Pancreas (tissue), 10 donors: ENCODE measurements at regions not wholly inside any gene's neighbourhood (a gene's known extent, or its start where the extent isn't known, plus 50 kb on each side); places are given as distances from the start of the nearest gene placed in this dataset.

ENCODE experiments used
- ATAC-seq, 4 donors: fragments of 200-7000 bp; cut with Tn5 transposase; one replicate each; pipeline versions ENCODE4 v1.8.0 to v1.9.1; 2020; ENCODE audit warnings: mild to moderate bottlenecking in 4 of 4, moderate library complexity in 4 of 4
- DNase-seq, 6 donors: peaks; one replicate each; pipeline ENCODE4 v3.0.0-alpha.2; 2020
- FAIRE-seq: peaks from 2 replicates; lab custom pipeline; 2012; peaks lifted over from hg19 to GRCh38; lab: Jason Lieb, UNC
- H3K27ac ChIP-seq, 4 donors: fragments of 200-600 bp; sonication (generic); 1 replicate in 3 of 4; 2 replicates in 1 of 4; pipeline versions ENCODE4 v1.5.0 to v1.8.0; 2020
- H3K27me3 ChIP-seq, 4 donors: fragments of 200-600 bp; one replicate each; pipeline ENCODE4 v1.8.0; 2021
- H3K36me3 ChIP-seq, 3 donors: fragments of 200-600 bp; sonication (generic) in 1 of 3; one replicate each; pipeline versions ENCODE4 v1.5.0 to v1.8.0; 2020 to 2021
- H3K4me1 ChIP-seq, 3 donors: fragments of 200-600 bp; one replicate each; pipeline ENCODE4 v1.8.0; 2021
- H3K4me3 ChIP-seq, 4 donors: fragments of 200-600 bp; sonication (generic) in 2 of 4; one replicate each; pipeline versions ENCODE4 v1.5.0 to v1.8.0; 2020 to 2021
- H3K9me3 ChIP-seq, 4 donors: fragments of 200-600 bp; one replicate each; pipeline ENCODE4 v1.8.0; 2021
- CTCF ChIP-seq, 4 donors: fragments of 200-600 bp; sonication (generic) in 3 of 4; IDR thresholded peaks; one replicate each; pipeline versions ENCODE4 v1.5.0 to v1.8.0; 2021; ENCODE audit warnings: antibody characterized with exemption in 4 of 4
- WGBS, 2 donors: extraction: QIAGEN DNeasy Blood & Tissue Kit; methylation state at CpG; one replicate each; pipeline ENCODE4 v1.1.7; 2013; 5-methylcytosine and 5-hydroxymethylcytosine counted together
- intact Hi-C, 3 donors: fragments of 100-400 bp; cut with DNase I; formaldehyde crosslinking; loops; one replicate each; pipeline versions ENCODE4 v1.11.1 to v1.14.2; 2022
- donor health status: healthy with polysubstance abuse.
- donor health status: DM: no; HTN: no; CAD: no; lungs with moderate emphysema.
- donor health status: DM: no; HTN: no; CAD: no.
- donor health status: control.
- donor health status: control.
- donor health status: Bipolar disorder and iron deficiency.
- donor health status: DM: yes; HTN: yes; CAD: no.
- donor health status: DM: no; HTN: no; CAD: no.
- donor health status: DM: no; HTN: no; CAD: no.
- donor health status: DM: yes; HTN: yes; CAD: no.

GRCh38 chr4:145302725-145303124, 122.3 kb upstream of the OTUD4 start:
- TF ChIP-seq CTCF (IDR thresholded peaks at IDR 0.05): no peak
- H3K36me3 ChIP-seq: no peaks in the 10 kb centered on the region
- FAIRE-seq (no peak), ATAC-seq (no peak), DNase-seq (no peak)
- WGBS, 2 donors: 79 to 91% methylated on average over 3 of the region's 3 CpGs
- H3K9me3 ChIP-seq: no peaks in the 10 kb centered on the region
- intact Hi-C loops: no loop called here
- peaks cover 0 to 5% (median 0%) of the 10 kb centered on the region in 3 donors for H3K4me1 ChIP-seq
- no peak overlapping the region for H3K4me3 ChIP-seq
- no peak overlapping the region for H3K27ac ChIP-seq
- H3K27me3 ChIP-seq: no peaks in the 10 kb centered on the region

GRCh38 chr4:145301386-145302080, 121.1 kb upstream of the OTUD4 start:
- Histone ChIP-seq H3K27me3 (no peaks in the 10 kb centered on the region), H3K4me1 (no peaks in the 10 kb centered on the region), H3K4me3 (no peak overlapping the region), H3K36me3 (no peaks in the 10 kb centered on the region), H3K27ac (no peak overlapping the region), H3K9me3 (no peaks in the 10 kb centered on the region)
- no peak for TF ChIP-seq CTCF (IDR thresholded peaks at IDR 0.05)
- DNase-seq (no peak), FAIRE-seq (no peak), ATAC-seq (no peak)
- intact Hi-C loops: no loop called here
- 97 to 98% methylated on average over 4 of the region's 4 CpGs for whole genome bisulfite sequencing, 2 donors

- no peak for DNase-seq
- no peaks in the 10 kb centered on the region for H3K27me3 ChIP-seq
- no peaks in the 10 kb centered on the region for H3K9me3 ChIP-seq
- no peak overlapping the region for H3K27ac ChIP-seq
- FAIRE-seq: no peak
- H3K4me1 ChIP-seq: no peaks in the 10 kb centered on the region
- WGBS, 2 donors: 86 to 87% methylated on average over 5 of the region's 5 CpGs
- ATAC-seq: peak in 1 of 4 donors; percentile 25
- H3K4me3 ChIP-seq: no peak overlapping the region
- no peak for TF ChIP-seq CTCF (IDR thresholded peaks at IDR 0.05)
- intact Hi-C loops: no loop called here
- H3K36me3 ChIP-seq: no peaks in the 10 kb centered on the region
Observed at GRCh38 chr4:145299380-145300076, 119.1 kb upstream of the OTUD4 start.

- WGBS, 2 donors: 33 to 34% methylated on average over 2 of the region's 2 CpGs
- no peaks in the 10 kb centered on the region for H3K27me3 ChIP-seq
- peak; percentile 63 to 92 (median 81) for ATAC-seq
Observed at GRCh38 chr4:145298885-145299284, 118.5 kb upstream of the OTUD4 start.

More at GRCh38 chr4:145298885-145299284, 118.5 kb upstream of the OTUD4 start:
- DNase-seq (peak in 3 of 6 donors; percentile 8 to 38 (median 26)), FAIRE-seq (no peak)
- H3K4me1 ChIP-seq: no peaks in the 10 kb centered on the region
- no peaks in the 10 kb centered on the region for H3K9me3 ChIP-seq
- H3K27ac ChIP-seq: no peak overlapping the region
- intact Hi-C loops: no loop called here
- H3K4me3 ChIP-seq: no peak overlapping the region
- no peaks in the 10 kb centered on the region for H3K36me3 ChIP-seq
- no peak for TF ChIP-seq CTCF (IDR thresholded peaks at IDR 0.05)
